ENCODE measurements at regions not wholly inside any gene's neighbourhood (a gene's known extent, or its start where the extent isn't known, plus 50 kb on each side); places are given as distances from the start of the nearest gene placed in this dataset.

GRCh38 chr6:91485047-91485446 is 898.2 kb upstream of the MAP3K7 start:
- ATAC-seq (no peak), DNase-seq (ENCODE audit: low spot score) (no peak)
- Mint-ChIP-seq H3K9me3 (no peaks in the 10 kb centered on the region), H3K4me3 (no peak overlapping the region), H3K27me3 (no peaks in the 10 kb centered on the region), H3K4me1 (ENCODE audit: low read depth in 2 of 2) (no peaks in the 10 kb centered on the region), H3K27ac (no peak overlapping the region), H3K36me3 (no peaks in the 10 kb centered on the region)

- Mint-ChIP-seq H3K9me3 (no peaks in the 10 kb centered on the region), H3K27me3 (no peaks in the 10 kb centered on the region), H3K4me3 (no peak overlapping the region), H3K27ac (no peak overlapping the region), H3K4me1 (ENCODE audit: low read depth in 2 of 2) (no peaks in the 10 kb centered on the region), H3K36me3 (no peaks in the 10 kb centered on the region)
- ATAC-seq (no peak), DNase-seq (ENCODE audit: low spot score) (no peak)
Observed at GRCh38 chr6:91483415-91484105, 896.7 kb upstream of the MAP3K7 start.

GRCh38 chr6:91482498-91482897 is 895.6 kb upstream of the MAP3K7 start:
- ATAC-seq (no peak), DNase-seq (ENCODE audit: low spot score) (no peak)
- no peak overlapping the region for H3K27ac Mint-ChIP-seq
- H3K4me1 Mint-ChIP-seq (ENCODE audit: low read depth in 2 of 2) = no peaks in the 10 kb centered on the region
- no peaks in the 10 kb centered on the region for H3K27me3 Mint-ChIP-seq
- H3K4me3 Mint-ChIP-seq = no peak overlapping the region
- H3K36me3 Mint-ChIP-seq = no peaks in the 10 kb centered on the region
- peaks cover 3% of the 10 kb centered on the region for H3K9me3 Mint-ChIP-seq

- Mint-ChIP-seq H3K9me3 (peaks cover 3% of the 10 kb centered on the region), H3K27me3 (no peaks in the 10 kb centered on the region), H3K4me3 (no peak overlapping the region), H3K36me3 (no peaks in the 10 kb centered on the region), H3K4me1 (ENCODE audit: low read depth in 2 of 2) (no peaks in the 10 kb centered on the region), H3K27ac (no peak overlapping the region)
- ATAC-seq (no peak), DNase-seq (ENCODE audit: low spot score) (no peak)
Observed at GRCh38 chr6:91480402-91480801, 893.5 kb upstream of the MAP3K7 start.

GRCh38 chr6:91477688-91478087 is 890.8 kb upstream of the MAP3K7 start:
- DNase-seq (ENCODE audit: low spot score) (no peak), ATAC-seq (no peak)
- Mint-ChIP-seq H3K36me3 (no peaks in the 10 kb centered on the region), H3K27ac (no peak overlapping the region), H3K4me3 (no peak overlapping the region), H3K9me3 (peaks cover 5% of the 10 kb centered on the region), H3K27me3 (no peaks in the 10 kb centered on the region), H3K4me1 (ENCODE audit: low read depth in 2 of 2) (no peaks in the 10 kb centered on the region)

- Mint-ChIP-seq H3K4me3 (no peak overlapping the region), H3K36me3 (no peaks in the 10 kb centered on the region), H3K4me1 (ENCODE audit: low read depth in 2 of 2) (no peaks in the 10 kb centered on the region), H3K9me3 (peaks cover 5% of the 10 kb centered on the region), H3K27ac (no peak overlapping the region), H3K27me3 (no peaks in the 10 kb centered on the region)
- DNase-seq (ENCODE audit: low spot score) (no peak), ATAC-seq (no peak)
Observed at GRCh38 chr6:91476000-91476399, 889.1 kb upstream of the MAP3K7 start.

GRCh38 chr6:91465393-91465792 is 878.5 kb upstream of the MAP3K7 start:
- no peak overlapping the region for H3K4me3 Mint-ChIP-seq
- no peak overlapping the region for H3K27ac Mint-ChIP-seq
- ATAC-seq (no peak), DNase-seq (ENCODE audit: low spot score) (no peak)
- H3K4me1 Mint-ChIP-seq (ENCODE audit: low read depth in 2 of 2) = no peaks in the 10 kb centered on the region
- H3K9me3 Mint-ChIP-seq = peaks cover 13% of the 10 kb centered on the region
- no peaks in the 10 kb centered on the region for H3K36me3 Mint-ChIP-seq
- no peaks in the 10 kb centered on the region for H3K27me3 Mint-ChIP-seq

GRCh38 chr6:91464718-91465117 is 877.8 kb upstream of the MAP3K7 start:
- no peak for DNase-seq (ENCODE audit: low spot score)
- no peaks in the 10 kb centered on the region for H3K4me1 Mint-ChIP-seq (ENCODE audit: low read depth in 2 of 2)
- peaks cover 13% of the 10 kb centered on the region for H3K9me3 Mint-ChIP-seq
- no peak overlapping the region for H3K4me3 Mint-ChIP-seq
- no peak for ATAC-seq
- H3K27ac Mint-ChIP-seq = no peak overlapping the region
- no peaks in the 10 kb centered on the region for H3K27me3 Mint-ChIP-seq
- no peaks in the 10 kb centered on the region for H3K36me3 Mint-ChIP-seq

- no peak for DNase-seq (ENCODE audit: low spot score)
- no peak overlapping the region for H3K27ac Mint-ChIP-seq
- no peaks in the 10 kb centered on the region for H3K27me3 Mint-ChIP-seq
- H3K9me3 Mint-ChIP-seq = peaks cover 8% of the 10 kb centered on the region
- no peak for ATAC-seq
- H3K36me3 Mint-ChIP-seq = no peaks in the 10 kb centered on the region
- H3K4me1 Mint-ChIP-seq (ENCODE audit: low read depth in 2 of 2) = no peaks in the 10 kb centered on the region
- H3K4me3 Mint-ChIP-seq = no peak overlapping the region
Observed at GRCh38 chr6:91464201-91464600, 877.3 kb upstream of the MAP3K7 start.

- peaks cover 2% of the 10 kb centered on the region for H3K9me3 Mint-ChIP-seq
- H3K36me3 Mint-ChIP-seq = no peaks in the 10 kb centered on the region
- no peaks in the 10 kb centered on the region for H3K4me1 Mint-ChIP-seq (ENCODE audit: low read depth in 2 of 2)
- ATAC-seq (no peak), DNase-seq (ENCODE audit: low spot score) (no peak)
- H3K27ac Mint-ChIP-seq = no peak overlapping the region
- H3K27me3 Mint-ChIP-seq = no peaks in the 10 kb centered on the region
- no peak overlapping the region for H3K4me3 Mint-ChIP-seq
Observed at GRCh38 chr6:91462241-91462640, 875.4 kb upstream of the MAP3K7 start.

GRCh38 chr6:91453224-91453878 is 866.5 kb upstream of the MAP3K7 start:
- ATAC-seq (no peak), DNase-seq (ENCODE audit: low spot score) (no peak)
- Mint-ChIP-seq H3K4me1 (ENCODE audit: low read depth in 2 of 2) (no peaks in the 10 kb centered on the region), H3K36me3 (no peaks in the 10 kb centered on the region), H3K27me3 (no peaks in the 10 kb centered on the region), H3K4me3 (no peak overlapping the region), H3K27ac (no peak overlapping the region), H3K9me3 (peaks cover 2% of the 10 kb centered on the region)

- Mint-ChIP-seq H3K4me1 (ENCODE audit: low read depth in 2 of 2) (no peaks in the 10 kb centered on the region), H3K36me3 (no peaks in the 10 kb centered on the region), H3K27ac (no peak overlapping the region), H3K4me3 (no peak overlapping the region), H3K27me3 (no peaks in the 10 kb centered on the region), H3K9me3 (no peaks in the 10 kb centered on the region)
- no peak for ATAC-seq
- DNase-seq (ENCODE audit: low spot score) = no peak
Observed at GRCh38 chr6:91449539-91449938, 862.7 kb upstream of the MAP3K7 start.

- DNase-seq (ENCODE audit: low spot score) (no peak), ATAC-seq (no peak)
- H3K27ac Mint-ChIP-seq = no peak overlapping the region
- peaks cover 0 to 6% of the 10 kb centered on the region in 2 donors for H3K4me1 Mint-ChIP-seq (ENCODE audit: low read depth in 2 of 2)
- H3K27me3 Mint-ChIP-seq = no peaks in the 10 kb centered on the region
- no peaks in the 10 kb centered on the region for H3K36me3 Mint-ChIP-seq
- H3K4me3 Mint-ChIP-seq = no peak overlapping the region
- peaks cover 2% of the 10 kb centered on the region for H3K9me3 Mint-ChIP-seq
Observed at GRCh38 chr6:91447530-91448254, 860.8 kb upstream of the MAP3K7 start.

GRCh38 chr6:91447081-91447480 is 860.2 kb upstream of the MAP3K7 start:
- H3K4me1 Mint-ChIP-seq (ENCODE audit: low read depth in 2 of 2) = peaks cover 4 to 12% of the 10 kb centered on the region in 2 donors
- DNase-seq (ENCODE audit: low spot score) (no peak), ATAC-seq (no peak)
- no peaks in the 10 kb centered on the region for H3K36me3 Mint-ChIP-seq
- H3K9me3 Mint-ChIP-seq = peaks cover 3% of the 10 kb centered on the region
- no peak overlapping the region for H3K27ac Mint-ChIP-seq
- no peaks in the 10 kb centered on the region for H3K27me3 Mint-ChIP-seq
- H3K4me3 Mint-ChIP-seq = no peak overlapping the region

Data from natural killer cell treated with Interleukin-12 subunit alpha and Interleukin-12 subunit beta and Interleukin-15 and Interleukin-18, amount 100 ng/mL, for 72 hours (primary cell).